Glutamatergic neuron (in vitro differentiated cells): ENCODE measurements at regions not wholly inside any gene's neighbourhood (a gene's known extent, or its start where the extent isn't known, plus 50 kb on each side); places are given as distances from the start of the nearest gene placed in this dataset.

ENCODE experiments used
- DNase-seq: peaks from one replicate; pipeline ENCODE4 v3.0.0; 2022
- H3K27ac Mint-ChIP-seq: one replicate; pipeline ENCODE4 v1.8.0; 2020; ENCODE audit warnings: mild to moderate bottlenecking, mixed read lengths, inconsistent platforms; ENCODE audit not compliant: unreplicated experiment
- H3K27me3 Mint-ChIP-seq: one replicate; pipeline ENCODE4 v1.8.0; 2020; ENCODE audit warnings: mild to moderate bottlenecking, moderate library complexity, mixed read lengths, inconsistent platforms; ENCODE audit not compliant: unreplicated experiment
- H3K36me3 Mint-ChIP-seq: one replicate; pipeline ENCODE4 v1.8.0; 2020; ENCODE audit warnings: mild to moderate bottlenecking, mixed read lengths, inconsistent platforms; ENCODE audit not compliant: unreplicated experiment
- H3K4me1 Mint-ChIP-seq: one replicate; pipeline ENCODE4 v1.8.0; 2020; ENCODE audit warnings: mild to moderate bottlenecking, low read depth, mixed read lengths, inconsistent platforms; ENCODE audit not compliant: unreplicated experiment
- H3K4me3 Mint-ChIP-seq: one replicate; pipeline ENCODE4 v1.8.0; 2020; ENCODE audit warnings: mild to moderate bottlenecking, mixed read lengths, inconsistent platforms; ENCODE audit not compliant: unreplicated experiment
- H3K9me3 Mint-ChIP-seq: one replicate; pipeline ENCODE4 v1.8.0; 2020; ENCODE audit warnings: mild to moderate bottlenecking, moderate library complexity, mixed read lengths, inconsistent platforms; ENCODE audit not compliant: unreplicated experiment
- CTCF ChIP-seq: fragments of 200-600 bp; sonication (generic); IDR thresholded peaks from one replicate; pipeline ENCODE4 v1.5.0; 2021; ENCODE audit not compliant: partially characterized antibody, unreplicated experiment

GRCh38 chr9:118222375-118222774 lies 518.2 kb downstream of the TLR4 start:
- no peak for TF ChIP-seq CTCF
- Mint-ChIP-seq H3K9me3 (no peaks in the 10 kb centered on the region), H3K4me3 (no peak overlapping the region), H3K4me1 (no peaks in the 10 kb centered on the region), H3K27me3 (no peaks in the 10 kb centered on the region), H3K36me3 (no peaks in the 10 kb centered on the region), H3K27ac (no peak overlapping the region)
- no peak for DNase-seq

GRCh38 chr9:118223111-118223510 lies 518.9 kb downstream of the TLR4 start:
- no peak overlapping the region for H3K27ac Mint-ChIP-seq
- no peak for DNase-seq
- H3K36me3 Mint-ChIP-seq: no peaks in the 10 kb centered on the region
- H3K4me3 Mint-ChIP-seq: no peak overlapping the region
- no peaks in the 10 kb centered on the region for H3K27me3 Mint-ChIP-seq
- H3K4me1 Mint-ChIP-seq: no peaks in the 10 kb centered on the region
- TF ChIP-seq CTCF: no peak
- H3K9me3 Mint-ChIP-seq: no peaks in the 10 kb centered on the region

GRCh38 chr9:118230329-118230728 lies 526.1 kb downstream of the TLR4 start:
- no peak for DNase-seq
- H3K4me1 Mint-ChIP-seq: no peaks in the 10 kb centered on the region
- no peak for TF ChIP-seq CTCF
- no peaks in the 10 kb centered on the region for H3K9me3 Mint-ChIP-seq
- H3K36me3 Mint-ChIP-seq: no peaks in the 10 kb centered on the region
- H3K27ac Mint-ChIP-seq: no peak overlapping the region
- no peaks in the 10 kb centered on the region for H3K27me3 Mint-ChIP-seq
- no peak overlapping the region for H3K4me3 Mint-ChIP-seq

- Mint-ChIP-seq H3K27me3 (no peaks in the 10 kb centered on the region), H3K4me3 (no peak overlapping the region), H3K27ac (no peak overlapping the region), H3K36me3 (peaks cover 5% of the 10 kb centered on the region), H3K9me3 (peaks cover 1% of the 10 kb centered on the region), H3K4me1 (no peaks in the 10 kb centered on the region)
- TF ChIP-seq CTCF: no peak
- DNase-seq: no peak
These were observed 532.4 kb downstream of the TLR4 start for GRCh38 chr9:118236625-118237024.

- Mint-ChIP-seq H3K9me3 (peaks cover 1% of the 10 kb centered on the region), H3K4me1 (no peaks in the 10 kb centered on the region), H3K27ac (no peak overlapping the region), H3K36me3 (peaks cover 6% of the 10 kb centered on the region), H3K4me3 (no peak overlapping the region), H3K27me3 (no peaks in the 10 kb centered on the region)
- DNase-seq: no peak
- TF ChIP-seq CTCF: no peak
These were observed 533.9 kb downstream of the TLR4 start for GRCh38 chr9:118238139-118238538.
